ENCODE measurements at regions not wholly inside any gene's neighbourhood (a gene's known extent, or its start where the extent isn't known, plus 50 kb on each side); places are given as distances from the start of the nearest gene placed in this dataset.

DNA sequence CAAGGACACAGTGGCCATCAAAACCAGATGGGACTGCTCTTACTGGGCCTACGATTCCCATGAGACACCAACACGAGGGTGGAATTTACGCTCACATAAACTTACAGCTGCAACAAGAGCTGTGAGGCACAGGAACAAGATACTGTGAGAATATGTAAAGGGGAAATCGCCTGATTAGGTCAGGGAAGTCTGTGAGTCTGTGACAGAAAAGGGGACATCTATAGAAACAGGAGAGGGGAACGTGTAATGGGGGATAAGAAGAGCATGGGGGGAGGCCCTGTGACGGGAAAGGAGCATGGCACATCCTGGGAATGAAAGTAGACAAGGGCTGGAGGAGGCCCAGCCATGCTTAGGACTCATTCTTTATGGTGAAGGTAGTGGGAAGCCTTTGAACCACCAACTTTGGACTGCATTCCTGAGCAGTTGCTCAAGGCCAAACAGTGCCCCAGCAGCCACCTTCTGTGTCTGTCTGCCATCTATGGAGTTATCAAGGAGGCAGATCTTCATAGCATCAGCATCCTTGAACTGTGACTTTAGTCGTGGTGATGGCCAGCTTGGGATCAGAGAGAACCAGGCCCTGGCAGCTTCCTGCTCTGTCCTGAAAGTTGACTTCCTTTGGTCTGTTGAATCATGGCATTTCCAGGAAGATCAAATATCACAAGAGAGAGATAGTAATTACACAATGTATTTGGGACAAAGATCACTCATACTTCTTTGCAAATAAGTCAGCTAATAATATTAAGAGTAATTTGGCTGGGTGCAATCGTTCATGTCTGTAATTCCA, 87.9 kb upstream of the FAM169A start:
- no peak for DNase-seq

DNA sequence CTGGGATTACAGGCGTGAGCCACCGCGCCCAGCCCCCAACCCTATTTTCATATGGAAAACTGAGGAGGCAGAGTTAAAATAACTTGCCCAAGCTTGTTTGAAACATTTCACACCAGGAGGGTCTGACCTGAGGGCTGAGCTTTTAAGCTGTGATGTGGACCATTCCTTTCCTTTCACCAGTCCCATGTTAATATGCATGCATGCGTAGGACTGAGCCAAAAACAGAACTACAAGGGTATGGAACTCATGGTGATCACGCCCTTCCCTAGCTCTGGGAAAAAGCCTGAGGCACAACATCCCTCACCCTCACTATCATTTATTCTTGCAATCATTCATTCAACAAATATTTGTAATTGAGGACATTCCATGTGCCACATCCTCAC, 87.4 kb upstream of the FAM169A start:
- no peak for DNase-seq

GRCh38 chr5:74952406-74952805, 86.2 kb upstream of the FAM169A start:
- no peak for DNase-seq

- DNase-seq = no peak
Observed at GRCh38 chr5:74951865-74952264, 85.7 kb upstream of the FAM169A start.

DNA sequence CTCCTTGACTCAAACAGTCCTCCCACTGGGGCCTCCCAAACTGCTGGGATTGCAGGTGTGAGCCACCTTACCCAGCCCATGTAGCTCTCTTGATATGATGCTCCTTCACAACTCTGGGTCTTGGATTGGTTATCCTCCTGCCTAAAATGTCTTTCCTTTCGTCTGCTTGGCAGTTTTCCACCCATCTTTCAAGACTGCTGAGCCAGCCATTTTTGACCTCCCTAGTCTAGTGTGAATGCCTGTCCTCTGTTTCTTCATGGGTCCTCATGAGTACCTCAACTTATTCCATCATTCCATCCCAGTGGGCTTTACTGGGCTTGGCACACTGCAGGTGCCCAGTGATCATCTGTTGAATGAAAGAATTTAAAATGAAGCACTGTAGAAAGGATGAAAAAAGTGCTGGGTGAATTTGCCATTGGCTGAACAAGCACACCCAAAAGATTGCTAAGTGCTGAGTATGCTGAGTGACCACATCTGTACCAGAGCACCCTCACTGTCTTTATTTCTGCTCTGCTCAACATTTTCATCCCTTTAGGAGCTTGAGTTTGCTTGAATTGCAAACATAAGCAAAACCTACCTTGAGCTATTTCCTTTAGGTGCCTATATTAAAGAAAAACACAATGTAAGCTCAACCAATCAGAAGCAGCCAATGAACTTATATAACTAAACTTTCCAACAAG, 84.8 kb upstream of the FAM169A start:
- no peak for DNase-seq

- no peak for DNase-seq
Observed at GRCh38 chr5:74949976-74950375, 83.8 kb upstream of the FAM169A start.

- no peak for DNase-seq
Observed at GRCh38 chr5:74948031-74948546, 81.9 kb upstream of the FAM169A start.

DNA sequence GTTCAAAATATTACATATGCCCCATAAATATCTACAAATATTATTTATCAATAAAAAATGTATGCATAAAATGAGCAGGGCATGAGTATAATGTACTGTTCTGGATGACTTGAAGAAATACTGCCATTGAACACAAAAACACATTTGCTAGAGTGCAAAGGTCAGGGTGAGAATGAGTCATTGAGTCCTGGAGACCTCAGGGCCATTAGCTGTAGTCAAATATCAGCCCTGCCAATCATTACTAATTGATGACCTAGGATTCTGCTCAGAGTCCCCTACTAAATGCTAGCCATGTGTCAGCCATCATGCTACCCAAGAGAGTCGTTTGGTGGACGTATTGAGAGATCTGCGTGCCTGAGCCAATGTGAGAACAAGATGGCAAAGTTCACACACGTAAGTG, 80.3 kb upstream of the FAM169A start:
- no peak for DNase-seq

- DNase-seq = peak; percentile 59
Observed at GRCh38 chr5:74945561-74946165, 79.5 kb upstream of the FAM169A start.

- no peak for DNase-seq
Observed at GRCh38 chr5:74943905-74944304, 77.7 kb upstream of the FAM169A start.

- no peak for DNase-seq
Observed at GRCh38 chr5:74942622-74943286, 76.6 kb upstream of the FAM169A start.

GRCh38 chr5:74940782-74941353, 74.7 kb upstream of the FAM169A start:
- DNase-seq = no peak

DNA sequence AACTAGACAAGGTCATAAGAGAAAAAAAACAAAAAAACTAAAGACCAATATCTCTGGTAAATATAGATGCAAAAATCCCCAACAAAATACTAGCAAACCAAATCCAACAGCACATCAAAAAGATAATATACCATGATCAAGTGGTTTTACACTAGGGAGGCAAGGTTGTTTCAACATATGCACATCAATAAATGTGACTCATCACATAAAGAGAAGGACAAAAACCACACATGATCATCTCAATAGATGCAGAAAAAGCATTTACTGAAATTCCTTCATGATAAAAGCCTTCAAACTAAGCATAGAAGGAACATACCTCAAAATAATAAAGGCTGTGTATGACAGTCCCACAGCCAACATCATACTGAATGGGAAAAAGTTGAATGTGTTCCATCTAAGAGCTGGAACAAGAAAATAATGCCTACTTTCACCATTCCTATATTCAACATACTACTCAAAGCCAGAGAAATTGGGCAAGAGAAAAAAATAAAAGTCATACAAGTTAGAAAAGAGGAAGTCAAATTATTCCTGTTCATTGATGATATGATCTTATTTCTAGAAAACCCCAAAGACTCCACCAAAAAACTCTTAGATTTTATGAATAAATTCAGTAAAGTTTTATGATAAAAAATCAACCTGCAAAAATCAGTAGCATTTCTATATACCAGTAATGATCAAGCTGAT, 72.2 kb upstream of the FAM169A start:
- DNase-seq = no peak

DNA sequence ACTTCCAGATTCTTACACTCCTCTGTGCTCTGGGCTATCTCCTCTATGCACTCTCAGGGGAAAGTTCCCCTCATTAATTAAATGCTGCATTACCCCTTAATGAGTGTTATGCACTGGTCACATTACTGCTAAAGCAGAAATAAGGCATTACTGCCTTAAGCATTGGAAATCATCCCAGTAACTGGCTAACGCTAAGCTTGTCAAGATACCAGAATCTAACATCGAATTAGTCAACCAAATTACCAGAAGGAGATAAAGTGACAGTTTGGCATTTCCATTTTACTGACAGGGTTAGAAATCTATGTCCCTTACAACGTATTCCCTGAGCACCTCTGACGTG, 69.5 kb upstream of the FAM169A start:
- no peak for DNase-seq

DNA sequence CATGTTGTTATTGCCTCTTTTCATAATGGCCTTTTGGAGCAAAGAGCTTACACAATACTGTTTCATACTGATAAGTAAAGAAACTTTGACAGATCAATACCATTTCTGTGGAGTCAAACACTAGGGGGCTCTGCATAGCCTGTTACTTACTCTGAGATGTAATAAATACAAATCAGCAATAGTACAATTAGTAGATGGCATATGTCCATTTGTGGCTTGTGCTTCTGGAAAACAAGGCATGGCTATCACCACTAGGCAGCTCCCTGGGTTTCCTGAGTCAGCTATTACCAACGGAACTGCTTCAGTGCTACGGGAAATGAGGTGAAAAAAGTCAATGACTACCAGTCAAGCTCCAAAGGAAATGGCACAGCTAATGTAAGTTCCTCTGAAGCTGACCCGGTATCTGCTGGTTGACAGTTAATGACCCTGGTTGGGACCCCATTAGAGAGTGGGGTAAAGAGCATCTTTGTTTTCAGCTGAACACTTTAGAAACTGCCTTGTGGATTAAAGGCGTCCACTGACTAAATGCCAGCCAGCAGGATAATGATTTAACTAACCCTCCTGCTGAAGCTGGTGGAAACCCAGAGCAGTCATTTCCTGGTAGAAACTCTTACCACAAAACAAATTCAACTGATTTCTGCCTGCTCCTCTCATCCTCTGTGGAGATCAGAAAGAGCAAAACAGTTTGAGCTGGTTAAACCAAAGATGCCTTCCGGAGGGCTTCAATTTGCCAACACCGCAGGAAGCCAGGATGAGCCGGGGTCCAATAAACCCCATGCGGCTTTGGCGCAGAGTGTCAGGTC, 69.0 kb upstream of the FAM169A start:
- DNase-seq = peak; percentile 53

GRCh38 chr5:74927336-74927735, 61.1 kb upstream of the FAM169A start:
- no peak for DNase-seq

- DNase-seq = no peak
Observed at GRCh38 chr5:74919487-74919886, 53.3 kb upstream of the FAM169A start.

DNA sequence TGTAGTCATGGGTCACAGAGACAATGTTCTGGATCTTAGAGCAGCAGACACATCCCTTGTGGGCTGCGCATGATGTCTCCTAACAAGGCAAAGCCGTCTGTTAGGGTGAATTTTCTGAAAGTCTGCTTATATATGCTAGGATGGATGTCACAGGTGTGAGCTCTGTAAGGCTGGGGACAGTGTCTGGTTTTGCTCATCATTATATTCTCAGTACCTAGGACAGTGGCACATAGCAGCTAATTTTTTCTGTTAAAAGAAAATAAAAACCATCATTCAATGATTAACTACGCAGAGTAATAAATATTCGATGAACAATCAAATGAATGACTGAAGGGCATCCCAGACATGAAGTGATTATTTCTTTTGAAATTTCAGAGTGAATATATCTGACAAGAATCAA, 52.9 kb upstream of the FAM169A start:
- no peak for DNase-seq

DNA sequence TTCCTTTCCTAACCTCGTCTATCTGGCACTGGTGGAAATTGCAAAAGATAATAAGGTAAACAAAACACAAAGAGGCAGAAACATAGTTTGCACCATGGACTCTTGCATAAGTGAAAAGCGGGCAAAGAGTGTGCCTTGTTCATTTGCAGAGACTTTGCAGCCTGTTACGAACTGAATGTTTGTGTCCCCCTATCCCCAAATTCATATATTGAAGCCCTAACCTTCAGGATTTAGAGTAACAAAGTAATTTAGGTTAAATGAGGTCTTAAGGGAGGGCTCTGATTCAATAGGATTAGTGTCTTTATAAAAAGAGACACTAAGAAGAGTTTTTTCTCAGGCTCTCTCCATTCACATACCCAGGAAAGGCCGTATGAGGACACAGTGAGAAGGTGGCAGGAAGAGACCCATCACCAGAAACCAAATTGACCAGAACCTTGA, 52.1 kb upstream of the FAM169A start:
- DNase-seq = no peak

DNA sequence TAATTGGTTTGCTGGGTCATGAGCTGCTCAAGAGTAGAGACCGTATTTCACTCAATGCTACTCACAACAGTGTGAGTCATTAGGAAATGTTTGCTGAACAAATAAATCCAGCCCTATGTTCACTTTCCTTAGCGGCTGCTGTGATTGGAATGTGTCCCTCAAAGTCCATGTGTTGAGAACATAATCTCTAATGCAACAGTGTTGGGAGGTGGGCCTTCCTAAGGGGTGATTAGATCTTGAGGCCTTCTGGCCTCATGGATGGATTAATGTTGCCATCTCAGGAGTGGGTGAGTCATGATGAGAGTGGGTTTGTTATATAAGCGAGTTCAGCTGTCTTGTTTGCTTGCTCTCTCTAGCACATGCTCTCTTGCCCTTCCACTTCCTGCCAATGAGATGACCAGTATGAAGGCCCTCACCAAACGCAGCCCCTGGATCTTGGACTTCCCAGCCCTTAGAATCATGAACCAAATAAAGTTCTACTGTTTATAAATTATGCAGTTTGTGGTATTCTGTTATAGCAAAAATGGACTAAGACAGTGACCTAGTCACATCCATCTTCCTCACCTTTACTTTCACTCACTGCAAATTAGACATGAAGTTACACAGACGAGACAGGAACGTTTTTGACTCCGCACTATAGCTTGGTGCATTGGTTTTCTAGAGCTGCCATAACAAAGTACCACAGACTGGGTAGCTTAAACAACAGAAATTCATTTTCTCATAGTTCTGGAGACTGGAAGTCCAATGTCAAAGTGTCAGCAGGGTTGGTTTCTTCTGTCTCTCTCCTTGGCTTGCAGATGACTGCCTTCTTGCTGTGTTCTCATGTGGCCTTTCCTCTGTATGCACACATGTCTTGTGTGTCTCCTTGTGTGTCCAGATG, 50.9 kb upstream of the FAM169A start:
- no peak for DNase-seq

Measured in activated CD8-positive, alpha-beta memory T cell treated with anti-CD3 and anti-CD28 coated beads, Interleukin-2, amount 50 U/mL, for 48 hours (primary cell).